Esophagus squamous epithelium (tissue), 4 donors: ENCODE measurements at regions not wholly inside any gene's neighbourhood (a gene's known extent, or its start where the extent isn't known, plus 50 kb on each side); places are given as distances from the start of the nearest gene placed in this dataset.
"Not testable (repeated sequence)": the region's sequence is repeated elsewhere in the genome, so short reads cannot be mapped to it uniquely, and the experiment has no call there.

ENCODE experiments used
- POLR2A ChIP-seq, 4 donors: fragments of 450-650 bp; IDR thresholded peaks; one replicate each; pipeline ENCODE4 v1.6.1; 2017; ENCODE audit warnings: antibody characterized with exemption in 4 of 4, mild to moderate bottlenecking in 4 of 4, moderate library complexity in 3 of 4
- TF ChIP-seq, protein P1 (sequence below), 6 experiments: fragments of 450-650 bp in 4 of 6; fragments of 200-600 bp in 2 of 6; sonication (generic) in 2 of 6; IDR thresholded peaks; one replicate each; pipeline ENCODE4 v1.5.1; 2016 to 2019; ENCODE audit warnings: antibody characterized with exemption in 6 of 6, mild to moderate bottlenecking in 4 of 6, moderate library complexity in 4 of 6

DNA sequence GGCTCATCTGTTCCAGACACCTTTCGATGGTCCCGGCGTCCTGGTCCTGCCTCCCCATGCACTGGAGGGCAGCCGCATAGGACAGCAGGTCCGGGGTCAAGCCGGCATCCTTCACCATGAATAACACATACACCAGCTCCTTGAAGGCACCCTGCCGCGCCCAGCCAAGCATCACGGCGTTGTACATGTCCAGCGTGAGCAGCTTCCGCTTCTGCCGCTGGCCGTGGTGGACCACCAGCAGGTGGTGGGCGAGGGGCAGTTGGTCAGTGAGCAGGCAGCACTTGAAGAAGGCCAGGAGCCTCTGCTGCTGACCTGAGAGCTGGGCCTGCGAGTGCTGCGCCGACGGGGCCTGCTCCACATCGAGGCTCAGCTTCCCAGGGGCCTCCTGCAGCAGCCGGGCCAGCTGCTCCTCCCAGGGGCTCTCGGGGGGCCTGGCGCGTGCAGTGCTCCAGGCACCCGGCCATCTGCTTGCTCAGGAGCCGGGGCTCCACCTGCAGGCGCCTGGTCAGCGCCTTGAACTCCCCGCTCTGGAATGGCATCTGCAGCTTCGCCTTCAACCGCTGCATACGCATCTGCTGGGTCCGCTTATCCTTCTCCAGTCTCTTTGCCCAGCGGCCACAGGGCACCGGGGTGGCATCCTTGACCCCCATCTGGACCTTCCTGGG, 74.7 kb upstream of the MED13 start:
- TF ChIP-seq, protein P1, sequence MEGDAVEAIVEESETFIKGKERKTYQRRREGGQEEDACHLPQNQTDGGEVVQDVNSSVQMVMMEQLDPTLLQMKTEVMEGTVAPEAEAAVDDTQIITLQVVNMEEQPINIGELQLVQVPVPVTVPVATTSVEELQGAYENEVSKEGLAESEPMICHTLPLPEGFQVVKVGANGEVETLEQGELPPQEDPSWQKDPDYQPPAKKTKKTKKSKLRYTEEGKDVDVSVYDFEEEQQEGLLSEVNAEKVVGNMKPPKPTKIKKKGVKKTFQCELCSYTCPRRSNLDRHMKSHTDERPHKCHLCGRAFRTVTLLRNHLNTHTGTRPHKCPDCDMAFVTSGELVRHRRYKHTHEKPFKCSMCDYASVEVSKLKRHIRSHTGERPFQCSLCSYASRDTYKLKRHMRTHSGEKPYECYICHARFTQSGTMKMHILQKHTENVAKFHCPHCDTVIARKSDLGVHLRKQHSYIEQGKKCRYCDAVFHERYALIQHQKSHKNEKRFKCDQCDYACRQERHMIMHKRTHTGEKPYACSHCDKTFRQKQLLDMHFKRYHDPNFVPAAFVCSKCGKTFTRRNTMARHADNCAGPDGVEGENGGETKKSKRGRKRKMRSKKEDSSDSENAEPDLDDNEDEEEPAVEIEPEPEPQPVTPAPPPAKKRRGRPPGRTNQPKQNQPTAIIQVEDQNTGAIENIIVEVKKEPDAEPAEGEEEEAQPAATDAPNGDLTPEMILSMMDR (IDR thresholded peaks at IDR 0.05): not testable (repeated sequence)
- not testable (repeated sequence) for TF ChIP-seq POLR2A (IDR thresholded peaks at IDR 0.05)
